HTR-8/SVneo (cell line): ENCODE measurements at regions not wholly inside any gene's neighbourhood (a gene's known extent, or its start where the extent isn't known, plus 50 kb on each side); places are given as distances from the start of the nearest gene placed in this dataset.
"Not testable (repeated sequence)": the region's sequence is repeated elsewhere in the genome, so short reads cannot be mapped to it uniquely, and the experiment has no call there.

ENCODE experiments used
- DNase-seq: peaks from one replicate; pipeline ENCODE4 v3.0.0; 2011; ENCODE audit warnings: low spot score, mixed read lengths; ENCODE audit not compliant: insufficient read length
- FAIRE-seq: peaks from 2 replicates; lab custom pipeline; 2011; peaks lifted over from hg19 to GRCh38; lab: Jason Lieb, UNC

GRCh38 chrX:63192366-63193041, 158.6 kb downstream of the SPIN4 start:
- FAIRE-seq, DNase-seq: not testable (repeated sequence)

- FAIRE-seq, result no peak
- DNase-seq, result no peak
Measured at GRCh38 chrX:63186137-63186536, 165.0 kb downstream of the SPIN4 start.

GRCh38 chrX:63179852-63180251, 171.3 kb downstream of the SPIN4 start:
- not testable (repeated sequence) for FAIRE-seq, DNase-seq

GRCh38 chrX:63176578-63176977, 174.6 kb downstream of the SPIN4 start:
- FAIRE-seq, DNase-seq: not testable (repeated sequence)

GRCh38 chrX:63173841-63174718, 177.1 kb downstream of the SPIN4 start:
- FAIRE-seq, result not testable (repeated sequence)

GRCh38 chrX:63169416-63169815, 181.7 kb downstream of the SPIN4 start:
- not testable (repeated sequence) for FAIRE-seq, DNase-seq

More at GRCh38 chrX:63173841-63174718, 177.1 kb downstream of the SPIN4 start:
- not testable (repeated sequence) for DNase-seq

GRCh38 chrX:63168949-63169348, 182.2 kb downstream of the SPIN4 start:
- not testable (repeated sequence) for DNase-seq, FAIRE-seq

- DNase-seq, FAIRE-seq: not testable (repeated sequence)
Measured at GRCh38 chrX:63167002-63167401, 184.1 kb downstream of the SPIN4 start.

GRCh38 chrX:63160994-63161393, 190.1 kb downstream of the SPIN4 start:
- FAIRE-seq, result not testable (repeated sequence)

GRCh38 chrX:63160340-63160739, 190.8 kb downstream of the SPIN4 start:
- not testable (repeated sequence) for FAIRE-seq, DNase-seq

More at GRCh38 chrX:63160994-63161393, 190.1 kb downstream of the SPIN4 start:
- not testable (repeated sequence) for DNase-seq

- not testable (repeated sequence) for FAIRE-seq, DNase-seq
Measured at GRCh38 chrX:63145526-63145925, 205.6 kb downstream of the SPIN4 start.

GRCh38 chrX:63142588-63142987, 208.5 kb downstream of the SPIN4 start:
- FAIRE-seq, DNase-seq: not testable (repeated sequence)

- not testable (repeated sequence) for FAIRE-seq, DNase-seq
Measured at GRCh38 chrX:63135859-63136258, 215.3 kb downstream of the SPIN4 start.

- no peak for DNase-seq
- FAIRE-seq, result no peak
Measured at GRCh38 chrX:63128509-63128908, 222.6 kb downstream of the SPIN4 start.

GRCh38 chrX:63115196-63115595, 235.9 kb downstream of the SPIN4 start:
- no peak for FAIRE-seq
- DNase-seq, result no peak

GRCh38 chrX:63101879-63102620, 249.1 kb downstream of the SPIN4 start:
- DNase-seq (no peak), FAIRE-seq (no peak)

GRCh38 chrX:63058204-63058603, 292.9 kb downstream of the SPIN4 start:
- FAIRE-seq (no peak), DNase-seq (no peak)

GRCh38 chrX:63050225-63050624, 300.9 kb downstream of the SPIN4 start:
- no peak for FAIRE-seq
- DNase-seq, result no peak

- DNase-seq (no peak), FAIRE-seq (no peak)
Measured at GRCh38 chrX:63032811-63033210, 318.3 kb downstream of the SPIN4 start.

- DNase-seq, result no peak
- FAIRE-seq, result no peak
Measured at GRCh38 chrX:63013549-63013948, 337.6 kb downstream of the SPIN4 start.
